Ecto neural progenitor cell (in vitro differentiated cells): ENCODE measurements at regions not wholly inside any gene's neighbourhood (a gene's known extent, or its start where the extent isn't known, plus 50 kb on each side); places are given as distances from the start of the nearest gene placed in this dataset.

Experiments
- DNase-seq: peaks from one replicate; pipeline ENCODE4 v3.0.0-alpha.2; 2018; ENCODE audit warnings: low spot score

GRCh38 chr1:30199563-30199962, 523.8 kb downstream of the MATN1 start:
- DNase-seq: no peak

- no peak for DNase-seq
Measured at GRCh38 chr1:30198795-30199403, 524.5 kb downstream of the MATN1 start.

- DNase-seq: no peak
Measured at GRCh38 chr1:30198451-30198760, 525.0 kb downstream of the MATN1 start.

GRCh38 chr1:30197639-30198450, 525.5 kb downstream of the MATN1 start:
- DNase-seq: no peak

GRCh38 chr1:30196872-30197638, 526.3 kb downstream of the MATN1 start:
- DNase-seq: no peak

GRCh38 chr1:30196457-30196856, 526.9 kb downstream of the MATN1 start:
- DNase-seq: peak; percentile 27

GRCh38 chr1:30195424-30196134, 527.8 kb downstream of the MATN1 start:
- peak; percentile 32 for DNase-seq

- peak; percentile 34 for DNase-seq
Measured at GRCh38 chr1:30194741-30195423, 528.5 kb downstream of the MATN1 start.

GRCh38 chr1:30194046-30194619, 529.3 kb downstream of the MATN1 start:
- DNase-seq: no peak

GRCh38 chr1:30192969-30193630, 530.3 kb downstream of the MATN1 start:
- peak; percentile 24 for DNase-seq

GRCh38 chr1:30191154-30191702, 532.2 kb downstream of the MATN1 start:
- DNase-seq: peak; percentile 41

GRCh38 chr1:30190511-30191153, 532.8 kb downstream of the MATN1 start:
- peak; percentile 20 for DNase-seq

- DNase-seq: peak; percentile 34
Measured at GRCh38 chr1:30189818-30190500, 533.4 kb downstream of the MATN1 start.

- DNase-seq: peak; percentile 25
Measured at GRCh38 chr1:30188999-30189398, 534.4 kb downstream of the MATN1 start.

GRCh38 chr1:30188329-30188728, 535.1 kb downstream of the MATN1 start:
- peak; percentile 35 for DNase-seq

GRCh38 chr1:30187413-30188023, 535.9 kb downstream of the MATN1 start:
- DNase-seq: peak; percentile 29

GRCh38 chr1:30186586-30186985, 536.8 kb downstream of the MATN1 start:
- DNase-seq: no peak

GRCh38 chr1:30185809-30186208, 537.6 kb downstream of the MATN1 start:
- DNase-seq: peak; percentile 33

GRCh38 chr1:30185313-30185712, 538.1 kb downstream of the MATN1 start:
- no peak for DNase-seq
